ENCODE measurements at regions not wholly inside any gene's neighbourhood (a gene's known extent, or its start where the extent isn't known, plus 50 kb on each side); places are given as distances from the start of the nearest gene placed in this dataset.

GRCh38 chr7:9854605-9855004 is 1119.1 kb upstream of the PHF14 start:
- TF ChIP-seq CTCF (conservative IDR thresholded peaks at IDR 0.05; ENCODE audit: control insufficient read depth, insufficient read depth, low read depth, low read length) = no peak
- no peak overlapping the region for H3K4me3 ChIP-seq (ENCODE audit: control insufficient read depth, low read depth, low read length)
- no peak for DNase-seq (ENCODE audit: low read depth)

- no peak for TF ChIP-seq CTCF (conservative IDR thresholded peaks at IDR 0.05; ENCODE audit: control insufficient read depth, insufficient read depth, low read depth, low read length)
- H3K4me3 ChIP-seq (ENCODE audit: control insufficient read depth, low read depth, low read length) = no peak overlapping the region
- no peak for DNase-seq (ENCODE audit: low read depth)
Observed at GRCh38 chr7:9856668-9857067, 1117.0 kb upstream of the PHF14 start.

GRCh38 chr7:9863545-9863944 is 1110.1 kb upstream of the PHF14 start:
- DNase-seq (ENCODE audit: low read depth) = no peak
- no peak for TF ChIP-seq CTCF (conservative IDR thresholded peaks at IDR 0.05; ENCODE audit: control insufficient read depth, insufficient read depth, low read depth, low read length)
- H3K4me3 ChIP-seq (ENCODE audit: control insufficient read depth, low read depth, low read length) = no peak overlapping the region

- H3K4me3 ChIP-seq (ENCODE audit: control insufficient read depth, low read depth, low read length) = no peak overlapping the region
Observed at GRCh38 chr7:9869151-9869550, 1104.5 kb upstream of the PHF14 start.

GRCh38 chr7:9869566-9869965 is 1104.1 kb upstream of the PHF14 start:
- no peak overlapping the region for H3K4me3 ChIP-seq (ENCODE audit: control insufficient read depth, low read depth, low read length)
- DNase-seq (ENCODE audit: low read depth) = no peak

More at GRCh38 chr7:9869151-9869550, 1104.5 kb upstream of the PHF14 start:
- TF ChIP-seq CTCF (conservative IDR thresholded peaks at IDR 0.05; ENCODE audit: control insufficient read depth, insufficient read depth, low read depth, low read length) = no peak
- DNase-seq (ENCODE audit: low read depth) = no peak

GRCh38 chr7:9870674-9871073 is 1103.0 kb upstream of the PHF14 start:
- no peak overlapping the region for H3K4me3 ChIP-seq (ENCODE audit: control insufficient read depth, low read depth, low read length)
- no peak for DNase-seq (ENCODE audit: low read depth)
- no peak for TF ChIP-seq CTCF (conservative IDR thresholded peaks at IDR 0.05; ENCODE audit: control insufficient read depth, insufficient read depth, low read depth, low read length)

More at GRCh38 chr7:9869566-9869965, 1104.1 kb upstream of the PHF14 start:
- no peak for TF ChIP-seq CTCF (conservative IDR thresholded peaks at IDR 0.05; ENCODE audit: control insufficient read depth, insufficient read depth, low read depth, low read length)

GRCh38 chr7:9874182-9874581 is 1099.5 kb upstream of the PHF14 start:
- DNase-seq (ENCODE audit: low read depth) = no peak
- no peak for TF ChIP-seq CTCF (conservative IDR thresholded peaks at IDR 0.05; ENCODE audit: control insufficient read depth, insufficient read depth, low read depth, low read length)
- no peak overlapping the region for H3K4me3 ChIP-seq (ENCODE audit: control insufficient read depth, low read depth, low read length)

Measured in fibroblast of mammary gland (primary cell).